ENCODE measurements at regions not wholly inside any gene's neighbourhood (a gene's known extent, or its start where the extent isn't known, plus 50 kb on each side); places are given as distances from the start of the nearest gene placed in this dataset.

DNA sequence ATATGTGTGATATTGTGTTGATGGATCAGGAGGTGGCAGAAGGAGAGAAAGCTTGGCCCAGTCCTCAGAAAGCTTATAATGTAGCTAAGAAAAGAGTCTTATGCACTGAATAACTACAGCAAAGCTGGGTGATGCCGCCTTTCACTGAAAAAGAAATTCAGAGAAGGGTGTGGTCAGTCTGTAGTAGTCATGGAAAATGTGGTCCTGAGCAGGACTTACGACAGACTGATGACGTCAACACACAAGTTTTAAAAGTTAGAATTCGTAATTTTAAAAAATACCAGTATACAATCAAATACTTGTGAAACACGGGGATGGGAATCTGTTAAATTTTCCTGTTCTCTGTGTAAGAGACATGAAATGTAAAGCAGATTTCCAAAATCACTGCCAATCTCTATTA is 87.0 kb upstream of the RAPGEF2 start:
- TF ChIP-seq, protein P1, sequence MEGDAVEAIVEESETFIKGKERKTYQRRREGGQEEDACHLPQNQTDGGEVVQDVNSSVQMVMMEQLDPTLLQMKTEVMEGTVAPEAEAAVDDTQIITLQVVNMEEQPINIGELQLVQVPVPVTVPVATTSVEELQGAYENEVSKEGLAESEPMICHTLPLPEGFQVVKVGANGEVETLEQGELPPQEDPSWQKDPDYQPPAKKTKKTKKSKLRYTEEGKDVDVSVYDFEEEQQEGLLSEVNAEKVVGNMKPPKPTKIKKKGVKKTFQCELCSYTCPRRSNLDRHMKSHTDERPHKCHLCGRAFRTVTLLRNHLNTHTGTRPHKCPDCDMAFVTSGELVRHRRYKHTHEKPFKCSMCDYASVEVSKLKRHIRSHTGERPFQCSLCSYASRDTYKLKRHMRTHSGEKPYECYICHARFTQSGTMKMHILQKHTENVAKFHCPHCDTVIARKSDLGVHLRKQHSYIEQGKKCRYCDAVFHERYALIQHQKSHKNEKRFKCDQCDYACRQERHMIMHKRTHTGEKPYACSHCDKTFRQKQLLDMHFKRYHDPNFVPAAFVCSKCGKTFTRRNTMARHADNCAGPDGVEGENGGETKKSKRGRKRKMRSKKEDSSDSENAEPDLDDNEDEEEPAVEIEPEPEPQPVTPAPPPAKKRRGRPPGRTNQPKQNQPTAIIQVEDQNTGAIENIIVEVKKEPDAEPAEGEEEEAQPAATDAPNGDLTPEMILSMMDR (IDR thresholded peaks at IDR 0.05), result no peak
- TF ChIP-seq POLR2A (IDR thresholded peaks at IDR 0.05), result no peak

Measured in lower leg skin (tissue), 3 donors.